A673 (cell line): ENCODE measurements at regions not wholly inside any gene's neighbourhood (a gene's known extent, or its start where the extent isn't known, plus 50 kb on each side); places are given as distances from the start of the nearest gene placed in this dataset.

Experiments
- EZH2 ChIP-seq: fragments of 200-600 bp; sonication (generic); IDR thresholded peaks from 2 replicates; pipeline ENCODE4 v1.6.1; 2017; ENCODE audit warnings: borderline replicate concordance, low read depth, mild to moderate bottlenecking, mixed read lengths, antibody characterized with exemption, low read length; ENCODE audit not compliant: poor library complexity, severe bottlenecking
- TF ChIP-seq, protein P1 (sequence below): fragments of 300-800, 200-600 bp; sonication (generic); conservative IDR thresholded peaks from 2 replicates; pipeline ENCODE4 v1.5.1; 2017; ENCODE audit warnings: low read depth, mild to moderate bottlenecking, antibody characterized with exemption, low read length, moderate library complexity, mixed read lengths

GRCh38 chr3:76514836-76515235 is 525.1 kb upstream of the ROBO2 start:
- TF ChIP-seq, protein P1, sequence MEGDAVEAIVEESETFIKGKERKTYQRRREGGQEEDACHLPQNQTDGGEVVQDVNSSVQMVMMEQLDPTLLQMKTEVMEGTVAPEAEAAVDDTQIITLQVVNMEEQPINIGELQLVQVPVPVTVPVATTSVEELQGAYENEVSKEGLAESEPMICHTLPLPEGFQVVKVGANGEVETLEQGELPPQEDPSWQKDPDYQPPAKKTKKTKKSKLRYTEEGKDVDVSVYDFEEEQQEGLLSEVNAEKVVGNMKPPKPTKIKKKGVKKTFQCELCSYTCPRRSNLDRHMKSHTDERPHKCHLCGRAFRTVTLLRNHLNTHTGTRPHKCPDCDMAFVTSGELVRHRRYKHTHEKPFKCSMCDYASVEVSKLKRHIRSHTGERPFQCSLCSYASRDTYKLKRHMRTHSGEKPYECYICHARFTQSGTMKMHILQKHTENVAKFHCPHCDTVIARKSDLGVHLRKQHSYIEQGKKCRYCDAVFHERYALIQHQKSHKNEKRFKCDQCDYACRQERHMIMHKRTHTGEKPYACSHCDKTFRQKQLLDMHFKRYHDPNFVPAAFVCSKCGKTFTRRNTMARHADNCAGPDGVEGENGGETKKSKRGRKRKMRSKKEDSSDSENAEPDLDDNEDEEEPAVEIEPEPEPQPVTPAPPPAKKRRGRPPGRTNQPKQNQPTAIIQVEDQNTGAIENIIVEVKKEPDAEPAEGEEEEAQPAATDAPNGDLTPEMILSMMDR: no peak
- no peak for TF ChIP-seq EZH2
